Neural cell (in vitro differentiated cells): ENCODE measurements at regions not wholly inside any gene's neighbourhood (a gene's known extent, or its start where the extent isn't known, plus 50 kb on each side); places are given as distances from the start of the nearest gene placed in this dataset.

Source experiments
- H2AFZ ChIP-seq: fragments of 200-600, 300-800 bp; sonication (generic), shearing (Covaris generic); 2 replicates; pipeline ENCODE4 v1.6.0; 2014; ENCODE audit warnings: low read depth, mild to moderate bottlenecking, antibody characterized with exemption, low read length, moderate library complexity
- H3F3A ChIP-seq: fragments of 200-600 bp; shearing (Covaris generic); 2 replicates; pipeline ENCODE4 v1.6.1; 2016; ENCODE audit warnings: mild to moderate bottlenecking, moderate library complexity, mixed read lengths, antibody characterized with exemption, low read length; ENCODE audit not compliant: insufficient read depth, poor library complexity, severe bottlenecking
- H3K27ac ChIP-seq: fragments of 200-600, 300-800 bp; sonication (generic), shearing (Covaris generic); 2 replicates; pipeline ENCODE4 v1.5.1; 2014; ENCODE audit warnings: mild to moderate bottlenecking, low read length, moderate library complexity
- H3K27me3 ChIP-seq: fragments of 300-800, 200-600 bp; sonication (generic), shearing (Covaris generic); 2 replicates; pipeline ENCODE4 v1.6.0; 2014; ENCODE audit warnings: mild to moderate bottlenecking, low read depth, low read length, moderate library complexity; ENCODE audit not compliant: insufficient read depth
- H3K36me3 ChIP-seq: fragments of 300-800, 200-600 bp; sonication (generic), shearing (Covaris generic); 2 replicates; pipeline ENCODE4 v1.5.1; 2014; ENCODE audit warnings: mild to moderate bottlenecking, antibody characterized with exemption, low read length, moderate library complexity; ENCODE audit not compliant: insufficient read depth
- H3K4me2 ChIP-seq: fragments of 300-800, 200-600 bp; sonication (generic), shearing (Covaris generic); 2 replicates; pipeline ENCODE4 v1.6.0; 2014; ENCODE audit warnings: mild to moderate bottlenecking, low read length
- H3K4me3 ChIP-seq: fragments of 300-800, 200-600 bp; sonication (generic), shearing (Covaris generic); 2 replicates; pipeline ENCODE4 v1.5.1; 2014; ENCODE audit warnings: mild to moderate bottlenecking, low read length, moderate library complexity
- H3K79me2 ChIP-seq: fragments of 200-600 bp; shearing (Covaris generic); replicated peaks from 2 replicates; pipeline ENCODE4 v1.6.0; 2014; ENCODE audit warnings: mild to moderate bottlenecking, low read length, moderate library complexity; ENCODE audit not compliant: insufficient read depth
- H3K9ac ChIP-seq: fragments of 300-800, 200-600 bp; sonication (generic), shearing (Covaris generic); 2 replicates; pipeline ENCODE4 v1.6.1; 2016; ENCODE audit warnings: mild to moderate bottlenecking, low read length, mixed read lengths
- H3K9me2 ChIP-seq: fragments of 200-600 bp; shearing (Covaris generic); 2 replicates; pipeline ENCODE4 v1.6.1; 2016; ENCODE audit warnings: mild to moderate bottlenecking, low read length, mixed read lengths; ENCODE audit not compliant: insufficient read depth
- H3K9me3 ChIP-seq: fragments of 200-600, 300-800 bp; sonication (generic), shearing (Covaris generic); 2 replicates; pipeline ENCODE4 v1.6.1; 2016; ENCODE audit warnings: mild to moderate bottlenecking, mixed run types, low read length, moderate library complexity, mixed read lengths
- H4K20me1 ChIP-seq: fragments of 200-600 bp; shearing (Covaris generic); 2 replicates; pipeline ENCODE4 v1.6.1; 2016; ENCODE audit warnings: mild to moderate bottlenecking, mixed run types; ENCODE audit not compliant: insufficient read depth
- CTCF ChIP-seq: fragments of 450-650 bp; IDR thresholded peaks from 2 replicates; pipeline ENCODE4 v1.5.1; 2014; ENCODE audit warnings: antibody characterized with exemption, mild to moderate bottlenecking, moderate library complexity; ENCODE audit not compliant: poor library complexity, severe bottlenecking
- EP300 ChIP-seq: fragments of 450-650 bp; conservative IDR thresholded peaks from 2 replicates; pipeline ENCODE4 v1.6.1; 2014; ENCODE audit warnings: antibody characterized with exemption, mild to moderate bottlenecking, moderate library complexity; ENCODE audit not compliant: poor library complexity, severe bottlenecking
- EZH2 ChIP-seq: fragments of 200-600, 300-800 bp; shearing (Covaris generic), sonication (generic); IDR thresholded peaks from 2 replicates; pipeline ENCODE4 v1.6.1; 2014; ENCODE audit warnings: antibody characterized with exemption, low read length, borderline replicate concordance, mild to moderate bottlenecking; ENCODE audit not compliant: insufficient read depth, poor library complexity, severe bottlenecking
- MXI1 ChIP-seq: fragments of 450-650 bp; conservative IDR thresholded peaks from 2 replicates; pipeline ENCODE4 v1.6.1; 2014; ENCODE audit warnings: antibody characterized with exemption, mild to moderate bottlenecking; ENCODE audit not compliant: poor library complexity, severe bottlenecking
- POLR2AphosphoS5 ChIP-seq: IDR thresholded peaks from 2 replicates; pipeline ENCODE4 v1.6.1; 2012
- RAD21 ChIP-seq: fragments of 450-650 bp; conservative IDR thresholded peaks from 2 replicates; pipeline ENCODE4 v1.6.1; 2014; ENCODE audit warnings: antibody characterized with exemption, mild to moderate bottlenecking, moderate library complexity
- REST ChIP-seq: IDR thresholded peaks from 2 replicates; pipeline ENCODE4 v1.6.1; 2012; ENCODE audit warnings: borderline replicate concordance
- SMC3 ChIP-seq: fragments of 450-650 bp; conservative IDR thresholded peaks from 2 replicates; pipeline ENCODE4 v1.6.1; 2014; ENCODE audit warnings: antibody characterized with exemption, mild to moderate bottlenecking, moderate library complexity; ENCODE audit not compliant: poor library complexity
- TAF1 ChIP-seq: IDR thresholded peaks from 2 replicates; pipeline ENCODE4 v1.6.1; 2012; ENCODE audit warnings: low read depth

- Histone ChIP-seq H3K36me3 (no peaks in the 10 kb centered on the region), H3K9me3 (peaks cover 2% of the 10 kb centered on the region)
- TF ChIP-seq REST = no peak
- no peak for TF ChIP-seq MXI1
These were observed 1528.7 kb downstream of the UQCRFS1 start for GRCh38 chr19:27684293-27684692.

GRCh38 chr19:27681972-27682371, 1531.0 kb downstream of the UQCRFS1 start:
- Histone ChIP-seq H3K27me3 (no peaks in the 10 kb centered on the region), H4K20me1 (no peaks in the 10 kb centered on the region), H3K36me3 (no peaks in the 10 kb centered on the region), H3K9ac (no peak overlapping the region), H3K79me2 (no peaks in the 10 kb centered on the region), H3K4me3 (no peak overlapping the region), H3K9me3 (no peaks in the 10 kb centered on the region), H3K9me2 (no peaks in the 10 kb centered on the region), H2AFZ (no peak overlapping the region), H3K27ac (no peak overlapping the region), H3F3A (no peaks in the 10 kb centered on the region), H3K4me2 (no peak overlapping the region)
- no peak for TF ChIP-seq SMC3
- TF ChIP-seq POLR2AphosphoS5 = no peak
- no peak for TF ChIP-seq TAF1
- TF ChIP-seq MXI1 = no peak
- no peak for TF ChIP-seq EP300
- no peak for TF ChIP-seq EZH2
- TF ChIP-seq CTCF = no peak
- no peak for TF ChIP-seq REST
- TF ChIP-seq RAD21 = no peak

More at GRCh38 chr19:27684293-27684692, 1528.7 kb downstream of the UQCRFS1 start:
- H3K9me2 ChIP-seq = no peaks in the 10 kb centered on the region
- H3K4me3 ChIP-seq = no peak overlapping the region
- H4K20me1 ChIP-seq = no peaks in the 10 kb centered on the region
- no peak overlapping the region for H2AFZ ChIP-seq
- H3K27ac ChIP-seq = no peak overlapping the region
- no peaks in the 10 kb centered on the region for H3F3A ChIP-seq
- H3K4me2 ChIP-seq = no peak overlapping the region
- no peak overlapping the region for H3K9ac ChIP-seq
- no peaks in the 10 kb centered on the region for H3K27me3 ChIP-seq
- H3K79me2 ChIP-seq = no peaks in the 10 kb centered on the region
